ENCODE measurements at regions not wholly inside any gene's neighbourhood (a gene's known extent, or its start where the extent isn't known, plus 50 kb on each side); places are given as distances from the start of the nearest gene placed in this dataset.

DNA sequence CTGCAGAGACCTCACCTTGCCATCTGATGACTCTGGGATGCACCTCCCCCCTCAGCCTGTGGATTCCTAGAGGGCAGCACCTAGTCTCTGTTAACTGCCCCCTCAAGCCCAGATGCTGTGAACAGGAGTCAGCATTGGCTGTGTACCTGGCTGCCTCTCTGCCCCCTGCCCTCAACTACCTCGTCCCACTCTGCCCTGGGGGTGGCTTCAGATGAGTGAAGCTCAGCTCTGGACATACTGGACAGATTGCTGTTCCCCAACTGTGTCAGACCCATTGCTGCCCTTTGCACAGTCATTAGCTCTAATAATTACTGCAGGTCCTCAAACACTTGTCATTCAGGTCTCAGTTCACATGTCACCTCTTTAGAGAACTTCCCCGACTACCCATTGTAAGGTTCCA lies 182.1 kb upstream of the TSHZ3 start (continued):
- no peak for TF ChIP-seq CBX5 (CRISPR knock-in tag; IDR thresholded peaks at IDR 0.05; ENCODE audit: borderline replicate concordance)
- TF ChIP-seq HNRNPLL (IDR thresholded peaks at IDR 0.05; ENCODE audit: low read depth, low read length, poor library complexity, severe bottlenecking), result no peak

- DNase-seq (ENCODE audit: low spot score) (no peak), FAIRE-seq (no peak), ATAC-seq (no peak)
- no peaks in the 10 kb centered on the region for H3K4me1 ChIP-seq (ENCODE audit: insufficient read depth, low read length)
- in situ Hi-C loops (cut with HindIII; ENCODE audit: extremely low pct_ligation_motif_present, low pct_unique_long_range_greater_than_20kb), result no loop called here
- no peaks in the 10 kb centered on the region; a peak in 1 of 5 replicates for H3K27me3 ChIP-seq (ENCODE audit: control insufficient read depth in 1 of 2, insufficient read depth in 2 of 2, low read length in 2 of 2)
- peaks cover 78% of the 10 kb centered on the region for H3K9me3 ChIP-seq (ENCODE audit: low read length)
- CTCF ChIA-PET (ENCODE audit: low intra/inter-chr PET ratio, low total read pairs), result no interaction called here
- BruUV-seq (replicated peaks), result no TSS peak
- POLR2A ChIA-PET, result no interaction called here
- no peak overlapping the region for H3K4me3 ChIP-seq (replicated peaks in 1 of 3; ENCODE audit: insufficient read depth in 1 of 3, low read depth in 2 of 3, low read length in 3 of 3)
- H2AFZ ChIP-seq (ENCODE audit: low read length), result no peak overlapping the region
- no peak overlapping the region for H3K4me2 ChIP-seq (ENCODE audit: low read depth, low read length)
- no peak overlapping the region for H3K9ac ChIP-seq (ENCODE audit: insufficient read depth, low read depth, low read length)
- H4K20me1 ChIP-seq (ENCODE audit: insufficient read depth, low read length), result no peaks in the 10 kb centered on the region
- no peaks in the 10 kb centered on the region for H3K36me3 ChIP-seq (replicated peaks in 1 of 2; ENCODE audit: control insufficient read depth in 1 of 2, insufficient read depth in 2 of 2, low read length in 2 of 2)
- intact Hi-C loops (cut with micrococcal nuclease; ENCODE audit: unreplicated experiment), result no loop called here
- H3K79me2 ChIP-seq (ENCODE audit: insufficient read depth, low read length), result no peaks in the 10 kb centered on the region
- 24% methylated on average over 5 of the region's 8 CpGs for WGBS (ENCODE audit: low lambda C conversion rate)
- no peak overlapping the region for H3K27ac ChIP-seq (ENCODE audit: extremely low read length, insufficient read depth, low read length)
- TF ChIP-seq KLF9 (CRISPR knock-in tag; IDR thresholded peaks at IDR 0.05; ENCODE audit: low read depth) (no peak), ZSCAN22 (CRISPR knock-in tag; IDR thresholded peaks at IDR 0.05) (no peak), ZBTB34 (CRISPR knock-in tag; IDR thresholded peaks at IDR 0.05) (no peak), KDM6A (CRISPR knock-in tag; IDR thresholded peaks at IDR 0.05; ENCODE audit: low read depth) (no peak), ISX (CRISPR knock-in tag; conservative IDR thresholded peaks at IDR 0.05) (no peak), ZNF619 (CRISPR knock-in tag; IDR thresholded peaks at IDR 0.05) (no peak), ZBTB14 (CRISPR knock-in tag; IDR thresholded peaks at IDR 0.05) (no peak), SMAD9 (CRISPR knock-in tag; IDR thresholded peaks at IDR 0.05) (no peak), ZNF614 (CRISPR knock-in tag; IDR thresholded peaks at IDR 0.05; ENCODE audit: borderline replicate concordance) (no peak), AHR (CRISPR knock-in tag; IDR thresholded peaks at IDR 0.05) (no peak), MATR3 (CRISPR knock-in tag; IDR thresholded peaks at IDR 0.05) (no peak), ZNF574 (CRISPR knock-in tag; IDR thresholded peaks at IDR 0.05) (no peak)
- TF ChIP-seq, protein P1, sequence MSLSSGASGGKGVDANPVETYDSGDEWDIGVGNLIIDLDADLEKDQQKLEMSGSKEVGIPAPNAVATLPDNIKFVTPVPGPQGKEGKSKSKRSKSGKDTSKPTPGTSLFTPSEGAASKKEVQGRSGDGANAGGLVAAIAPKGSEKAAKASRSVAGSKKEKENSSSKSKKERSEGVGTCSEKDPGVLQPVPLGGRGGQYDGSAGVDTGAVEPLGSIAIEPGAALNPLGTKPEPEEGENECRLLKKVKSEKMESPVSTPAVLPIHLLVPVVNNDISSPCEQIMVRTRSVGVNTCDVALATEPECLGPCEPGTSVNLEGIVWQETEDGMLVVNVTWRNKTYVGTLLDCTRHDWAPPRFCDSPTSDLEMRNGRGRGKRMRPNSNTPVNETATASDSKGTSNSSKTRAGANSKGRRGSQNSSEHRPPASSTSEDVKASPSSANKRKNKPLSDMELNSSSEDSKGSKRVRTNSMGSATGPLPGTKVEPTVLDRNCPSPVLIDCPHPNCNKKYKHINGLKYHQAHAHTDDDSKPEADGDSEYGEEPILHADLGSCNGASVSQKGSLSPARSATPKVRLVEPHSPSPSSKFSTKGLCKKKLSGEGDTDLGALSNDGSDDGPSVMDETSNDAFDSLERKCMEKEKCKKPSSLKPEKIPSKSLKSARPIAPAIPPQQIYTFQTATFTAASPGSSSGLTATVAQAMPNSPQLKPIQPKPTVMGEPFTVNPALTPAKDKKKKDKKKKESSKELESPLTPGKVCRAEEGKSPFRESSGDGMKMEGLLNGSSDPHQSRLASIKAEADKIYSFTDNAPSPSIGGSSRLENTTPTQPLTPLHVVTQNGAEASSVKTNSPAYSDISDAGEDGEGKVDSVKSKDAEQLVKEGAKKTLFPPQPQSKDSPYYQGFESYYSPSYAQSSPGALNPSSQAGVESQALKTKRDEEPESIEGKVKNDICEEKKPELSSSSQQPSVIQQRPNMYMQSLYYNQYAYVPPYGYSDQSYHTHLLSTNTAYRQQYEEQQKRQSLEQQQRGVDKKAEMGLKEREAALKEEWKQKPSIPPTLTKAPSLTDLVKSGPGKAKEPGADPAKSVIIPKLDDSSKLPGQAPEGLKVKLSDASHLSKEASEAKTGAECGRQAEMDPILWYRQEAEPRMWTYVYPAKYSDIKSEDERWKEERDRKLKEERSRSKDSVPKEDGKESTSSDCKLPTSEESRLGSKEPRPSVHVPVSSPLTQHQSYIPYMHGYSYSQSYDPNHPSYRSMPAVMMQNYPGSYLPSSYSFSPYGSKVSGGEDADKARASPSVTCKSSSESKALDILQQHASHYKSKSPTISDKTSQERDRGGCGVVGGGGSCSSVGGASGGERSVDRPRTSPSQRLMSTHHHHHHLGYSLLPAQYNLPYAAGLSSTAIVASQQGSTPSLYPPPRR (CRISPR knock-in tag; IDR thresholded peaks at IDR 0.05; ENCODE audit: borderline replicate concordance), result no peak
Observed at GRCh38 chr19:31532034-31532433, 182.8 kb upstream of the TSHZ3 start.

Measured in HepG2 (cell line).